Colonic mucosa (tissue), 4 donors: ENCODE measurements at regions not wholly inside any gene's neighbourhood (a gene's known extent, or its start where the extent isn't known, plus 50 kb on each side); places are given as distances from the start of the nearest gene placed in this dataset.
"Not testable (repeated sequence)": the region's sequence is repeated elsewhere in the genome, so short reads cannot be mapped to it uniquely, and the experiment has no call there.

ENCODE experiments used
- DNase-seq: peaks from one replicate; pipeline ENCODE4 v3.0.0-alpha.2; 2020
- H3K27ac ChIP-seq: fragments of 200-600 bp; one replicate; pipeline ENCODE4 v1.8.0; 2021
- H3K27me3 ChIP-seq: fragments of 200-600 bp; one replicate; pipeline ENCODE4 v1.8.0; 2021
- H3K36me3 ChIP-seq: fragments of 200-600 bp; one replicate; pipeline ENCODE4 v1.8.0; 2021
- H3K4me1 ChIP-seq: fragments of 200-600 bp; one replicate; pipeline ENCODE4 v1.8.0; 2021; ENCODE audit warnings: mild to moderate bottlenecking
- H3K4me3 ChIP-seq: fragments of 200-600 bp; one replicate; pipeline ENCODE4 v1.8.0; 2021
- H3K9ac ChIP-seq, 2 donors: one replicate each; pipeline ENCODE4 v1.7.0; 2013; ENCODE audit warnings: control low read depth in 2 of 2, low read depth in 2 of 2, low read length in 2 of 2
- H3K9me3 ChIP-seq: fragments of 200-600 bp; one replicate; pipeline ENCODE4 v1.8.0; 2021
- intact Hi-C: fragments of 100-400 bp; cut with DNase I; formaldehyde crosslinking; loops from one replicate; pipeline ENCODE4 v1.14.1; 2022
- TF ChIP-seq, protein P1 (sequence below): fragments of 200-600 bp; IDR thresholded peaks from one replicate; pipeline ENCODE4 v1.8.0; 2022; ENCODE audit warnings: antibody characterized with exemption, mild to moderate bottlenecking
- donor health status: healthy.
- donor health status: DM: no; HTN: no; CAD: no.
- donor health status: DM: no; HTN: no; CAD: no.

DNA sequence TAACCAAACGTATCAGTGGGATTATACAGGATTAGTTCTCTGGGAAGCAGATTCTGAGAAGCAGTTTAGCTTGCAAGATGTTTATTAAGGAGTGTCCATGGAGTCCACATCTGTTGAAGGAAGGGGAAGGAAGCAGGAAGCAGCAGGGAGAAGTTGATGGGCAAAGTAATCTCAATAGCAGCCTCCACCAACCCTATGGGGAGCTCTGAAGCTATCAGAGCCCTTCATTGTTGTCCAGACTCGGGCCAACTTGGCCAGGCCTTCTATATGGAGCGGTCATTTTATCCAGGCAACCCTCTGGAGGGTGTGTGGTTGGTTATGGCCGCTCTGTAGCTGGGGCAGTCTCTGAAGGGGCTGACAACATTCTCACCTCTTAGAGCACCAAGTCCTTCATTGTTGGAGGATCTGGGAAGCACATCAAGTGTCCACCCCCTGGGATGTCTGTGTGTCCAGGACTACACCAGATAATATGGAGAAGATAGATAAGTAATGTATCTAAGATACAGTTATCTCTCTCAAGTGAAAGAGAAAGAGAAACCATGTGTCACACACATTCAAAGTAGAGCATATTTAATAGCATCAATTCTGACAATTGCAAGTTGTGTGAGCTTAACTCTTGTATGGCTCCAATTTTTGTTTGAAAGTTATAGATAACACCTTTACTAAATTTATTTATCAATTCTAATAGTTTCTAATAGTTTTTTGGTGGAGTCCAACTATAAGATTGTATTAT lies 101.7 kb upstream of the TRIM77 start:
- no peaks in the 10 kb centered on the region for H3K9me3 ChIP-seq
- H3K27ac ChIP-seq = no peak overlapping the region
- no peak overlapping the region for H3K4me3 ChIP-seq
- intact Hi-C loops = no loop called here
- no peak for DNase-seq
- TF ChIP-seq, protein P1, sequence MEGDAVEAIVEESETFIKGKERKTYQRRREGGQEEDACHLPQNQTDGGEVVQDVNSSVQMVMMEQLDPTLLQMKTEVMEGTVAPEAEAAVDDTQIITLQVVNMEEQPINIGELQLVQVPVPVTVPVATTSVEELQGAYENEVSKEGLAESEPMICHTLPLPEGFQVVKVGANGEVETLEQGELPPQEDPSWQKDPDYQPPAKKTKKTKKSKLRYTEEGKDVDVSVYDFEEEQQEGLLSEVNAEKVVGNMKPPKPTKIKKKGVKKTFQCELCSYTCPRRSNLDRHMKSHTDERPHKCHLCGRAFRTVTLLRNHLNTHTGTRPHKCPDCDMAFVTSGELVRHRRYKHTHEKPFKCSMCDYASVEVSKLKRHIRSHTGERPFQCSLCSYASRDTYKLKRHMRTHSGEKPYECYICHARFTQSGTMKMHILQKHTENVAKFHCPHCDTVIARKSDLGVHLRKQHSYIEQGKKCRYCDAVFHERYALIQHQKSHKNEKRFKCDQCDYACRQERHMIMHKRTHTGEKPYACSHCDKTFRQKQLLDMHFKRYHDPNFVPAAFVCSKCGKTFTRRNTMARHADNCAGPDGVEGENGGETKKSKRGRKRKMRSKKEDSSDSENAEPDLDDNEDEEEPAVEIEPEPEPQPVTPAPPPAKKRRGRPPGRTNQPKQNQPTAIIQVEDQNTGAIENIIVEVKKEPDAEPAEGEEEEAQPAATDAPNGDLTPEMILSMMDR = no peak
- H3K9ac ChIP-seq = no peak overlapping the region
- H3K27me3 ChIP-seq = no peaks in the 10 kb centered on the region
- H3K36me3 ChIP-seq = no peaks in the 10 kb centered on the region
- H3K4me1 ChIP-seq = no peaks in the 10 kb centered on the region

- intact Hi-C loops = loop anchor here (10.0 kb wide), 1 partner anchor 517 kb away; no protein-coding TSS in a partner anchor
- no peak overlapping the region for H3K27ac ChIP-seq
- TF ChIP-seq, protein P1 = no peak
- no peaks in the 10 kb centered on the region for H3K4me1 ChIP-seq
- DNase-seq = no peak
- H3K36me3 ChIP-seq = no peaks in the 10 kb centered on the region
- no peaks in the 10 kb centered on the region for H3K9me3 ChIP-seq
- no peak overlapping the region for H3K9ac ChIP-seq
- no peaks in the 10 kb centered on the region for H3K27me3 ChIP-seq
- no peak overlapping the region for H3K4me3 ChIP-seq
These were observed 98.0 kb upstream of the TRIM77 start for GRCh38 chr11:89612096-89612495.

DNA sequence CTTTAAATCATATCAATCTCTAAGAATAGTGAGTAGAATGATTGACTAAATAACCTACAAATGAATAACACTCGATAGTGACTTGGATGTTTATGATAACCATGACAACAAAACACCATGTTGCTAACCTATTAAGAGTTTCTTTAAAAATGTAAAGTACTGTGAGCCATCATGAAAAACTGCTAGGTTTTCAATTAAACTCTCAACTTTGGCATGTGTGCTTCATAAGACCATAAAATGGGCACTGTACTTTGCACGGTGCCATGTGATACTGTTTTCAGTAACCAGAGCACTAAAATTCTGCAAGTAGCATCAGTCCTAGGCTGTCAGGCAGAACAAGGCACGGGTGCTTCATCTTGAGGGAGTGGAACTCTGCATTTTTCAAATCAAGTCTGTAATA lies 96.2 kb upstream of the TRIM77 start:
- intact Hi-C loops = loop anchor here (10.0 kb wide), 1 partner anchor 519 kb away; no protein-coding TSS in a partner anchor
- TF ChIP-seq, protein P1 = no peak
- no peaks in the 10 kb centered on the region for H3K36me3 ChIP-seq
- no peaks in the 10 kb centered on the region for H3K27me3 ChIP-seq
- H3K27ac ChIP-seq = no peak overlapping the region
- no peaks in the 10 kb centered on the region for H3K4me1 ChIP-seq
- no peak overlapping the region for H3K9ac ChIP-seq
- H3K9me3 ChIP-seq = no peaks in the 10 kb centered on the region
- no peak for DNase-seq
- H3K4me3 ChIP-seq = no peak overlapping the region

GRCh38 chr11:89614428-89614827 lies 95.7 kb upstream of the TRIM77 start:
- not testable (repeated sequence) for H3K9me3 ChIP-seq, H3K4me3 ChIP-seq, H3K27me3 ChIP-seq, H3K9ac ChIP-seq, H3K36me3 ChIP-seq, H3K4me1 ChIP-seq, H3K27ac ChIP-seq, DNase-seq
- intact Hi-C loops = loop anchor here (10.0 kb wide), 1 partner anchor 520 kb away; no protein-coding TSS in a partner anchor

GRCh38 chr11:89615642-89616041 lies 94.5 kb upstream of the TRIM77 start:
- intact Hi-C loops = loop anchor here (10.0 kb wide), 1 partner anchor 521 kb away; no protein-coding TSS in a partner anchor
- DNase-seq, H3K4me3 ChIP-seq, H3K9ac ChIP-seq, H3K4me1 ChIP-seq, H3K36me3 ChIP-seq, H3K27me3 ChIP-seq, H3K27ac ChIP-seq, H3K9me3 ChIP-seq: not testable (repeated sequence)

GRCh38 chr11:89616161-89616560 lies 93.9 kb upstream of the TRIM77 start:
- not testable (repeated sequence) for H3K27me3 ChIP-seq, H3K36me3 ChIP-seq, H3K27ac ChIP-seq, H3K9me3 ChIP-seq, H3K4me1 ChIP-seq, H3K4me3 ChIP-seq, DNase-seq, H3K9ac ChIP-seq
- intact Hi-C loops = loop anchor here (10.0 kb wide), 1 partner anchor 521 kb away; no protein-coding TSS in a partner anchor

GRCh38 chr11:89616999-89617602 lies 93.0 kb upstream of the TRIM77 start:
- H3K9me3 ChIP-seq, H3K4me3 ChIP-seq, H3K4me1 ChIP-seq, H3K27ac ChIP-seq, H3K9ac ChIP-seq, DNase-seq, H3K27me3 ChIP-seq, H3K36me3 ChIP-seq: not testable (repeated sequence)
- TF ChIP-seq, protein P1 = peak; percentile 23
- intact Hi-C loops = loop anchor here (10.0 kb wide), 1 partner anchor 522 kb away; no protein-coding TSS in a partner anchor

- H3K9ac ChIP-seq, DNase-seq, H3K27me3 ChIP-seq, H3K4me3 ChIP-seq, H3K36me3 ChIP-seq, H3K4me1 ChIP-seq, intact Hi-C loops, H3K27ac ChIP-seq, H3K9me3 ChIP-seq: not testable (repeated sequence)
These were observed 89.4 kb upstream of the TRIM77 start for GRCh38 chr11:89620721-89621120.
